Nucleus accumbens (tissue), 56 donors: ENCODE measurements at regions not wholly inside any gene's neighbourhood (a gene's known extent, or its start where the extent isn't known, plus 50 kb on each side); places are given as distances from the start of the nearest gene placed in this dataset.
"Not testable (repeated sequence)": the region's sequence is repeated elsewhere in the genome, so short reads cannot be mapped to it uniquely, and the experiment has no call there.

ENCODE experiments used
- DNase-seq, 56 donors: peaks; one replicate each; lab custom pipeline; 2025; lab: John Stamatoyannopoulos, UW

DNA sequence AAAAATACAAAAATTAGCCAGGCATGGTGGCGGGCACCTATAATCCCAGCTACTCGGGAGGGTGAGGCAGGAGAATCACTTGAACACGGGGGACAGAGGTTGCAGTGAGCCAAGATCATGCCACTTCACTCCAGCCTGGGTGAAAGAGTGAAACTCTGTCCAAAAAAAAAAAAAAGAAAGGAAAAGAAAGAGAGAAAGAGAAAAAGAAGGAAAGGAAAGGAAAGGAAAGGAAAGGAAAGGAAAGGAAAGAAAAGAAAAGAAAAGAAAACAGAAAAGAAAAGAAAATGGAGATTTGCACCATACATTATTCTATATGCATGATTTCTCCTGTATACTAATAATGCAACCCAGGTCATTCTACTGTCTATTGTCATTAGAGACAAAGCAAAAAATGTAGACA lies 421.5 kb downstream of the PCDH19 start:
- DNase-seq = not testable (repeated sequence)

DNA sequence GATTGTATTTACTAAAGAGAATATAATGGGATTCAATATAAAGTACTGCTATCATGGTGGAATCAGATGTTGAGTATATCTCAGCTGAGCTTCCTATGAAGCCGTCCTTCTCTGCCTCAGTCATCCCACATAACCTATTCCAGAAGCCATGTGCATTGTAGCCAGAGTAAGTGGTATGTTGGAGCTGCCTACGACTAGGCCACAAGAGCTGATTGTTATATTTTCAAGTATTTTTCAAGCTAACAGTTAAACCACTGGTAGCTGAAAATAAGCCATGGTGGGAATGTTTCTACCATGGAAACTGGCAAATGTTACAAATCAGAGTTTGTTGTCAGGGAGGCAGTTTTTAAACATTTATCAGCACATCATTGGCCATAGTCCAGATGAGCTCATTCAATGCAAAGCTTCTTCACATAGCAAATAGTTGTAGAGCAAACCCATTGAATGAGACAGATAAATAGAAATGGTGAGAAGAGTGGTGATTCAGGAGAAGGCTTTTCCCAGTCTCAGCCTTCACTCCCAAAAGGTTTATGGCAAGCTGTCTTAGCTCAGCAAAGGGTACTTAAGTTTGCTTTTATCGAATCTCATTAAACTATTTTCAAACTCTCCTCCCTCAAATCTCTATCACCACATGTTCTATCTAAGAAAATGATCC lies 436.4 kb downstream of the PCDH19 start:
- no peak for DNase-seq

DNA sequence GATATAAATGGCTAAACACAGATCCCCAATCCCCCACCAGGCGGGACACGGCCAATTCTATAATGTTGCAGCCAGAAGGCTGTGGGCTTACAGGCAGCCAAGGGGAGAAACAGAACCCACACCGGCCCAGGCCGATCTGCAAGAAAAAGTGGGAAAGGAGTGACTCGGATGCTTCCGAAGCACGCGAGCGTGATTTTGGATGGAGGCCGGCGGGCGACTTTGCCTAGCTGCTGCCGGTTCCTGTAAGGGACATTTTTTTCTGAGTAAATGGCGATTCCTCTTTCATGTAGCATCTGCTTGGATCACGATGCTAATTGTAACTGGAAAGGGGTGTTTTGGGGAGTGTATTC lies 470.2 kb downstream of the PCDH19 start:
- no peak for DNase-seq

- DNase-seq = not testable (repeated sequence)
Measured at GRCh38 chrX:99939206-99939882, 470.7 kb downstream of the PCDH19 start.

- no peak for DNase-seq
Measured at GRCh38 chrX:99938464-99938863, 471.6 kb downstream of the PCDH19 start.

DNA sequence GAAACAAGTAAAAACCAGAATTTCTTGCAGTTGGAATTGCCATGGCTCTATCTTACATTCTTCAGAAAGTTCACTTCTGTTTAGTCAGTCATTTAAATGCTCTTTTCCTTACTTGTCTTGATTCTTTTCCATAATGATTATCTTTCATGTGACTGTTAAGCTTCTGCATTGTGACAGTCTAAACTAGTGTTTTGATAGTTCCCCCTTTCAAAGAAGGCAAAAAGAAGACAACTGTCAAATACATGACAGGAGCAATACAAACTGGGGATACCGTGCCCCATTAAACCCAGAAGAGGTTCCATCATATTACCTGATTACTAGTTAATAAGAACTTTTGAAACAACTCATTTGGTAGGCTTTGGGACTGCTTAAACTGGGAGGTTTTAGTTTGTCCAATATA lies 476.2 kb downstream of the PCDH19 start:
- no peak for DNase-seq

DNA sequence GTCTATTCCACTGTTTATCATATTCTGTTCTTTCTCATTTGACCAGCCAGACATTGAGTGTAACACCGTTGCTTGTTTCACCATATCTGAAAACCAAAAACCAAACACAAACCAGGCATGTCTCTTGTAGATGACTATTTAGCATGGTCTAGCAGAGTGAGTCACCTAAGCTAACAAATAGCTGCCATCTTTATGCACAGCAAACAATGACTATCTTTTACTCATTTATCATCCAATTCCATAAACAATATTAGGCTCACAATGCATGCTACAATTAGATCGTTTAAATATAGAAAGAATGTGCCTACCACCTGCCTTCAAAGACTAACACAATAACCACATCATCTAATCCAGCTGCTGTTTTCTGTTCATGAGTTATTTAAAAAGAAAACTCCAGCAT lies 495.4 kb downstream of the PCDH19 start:
- no peak for DNase-seq

GRCh38 chrX:99913611-99914010 lies 496.5 kb downstream of the PCDH19 start:
- no peak for DNase-seq

DNA sequence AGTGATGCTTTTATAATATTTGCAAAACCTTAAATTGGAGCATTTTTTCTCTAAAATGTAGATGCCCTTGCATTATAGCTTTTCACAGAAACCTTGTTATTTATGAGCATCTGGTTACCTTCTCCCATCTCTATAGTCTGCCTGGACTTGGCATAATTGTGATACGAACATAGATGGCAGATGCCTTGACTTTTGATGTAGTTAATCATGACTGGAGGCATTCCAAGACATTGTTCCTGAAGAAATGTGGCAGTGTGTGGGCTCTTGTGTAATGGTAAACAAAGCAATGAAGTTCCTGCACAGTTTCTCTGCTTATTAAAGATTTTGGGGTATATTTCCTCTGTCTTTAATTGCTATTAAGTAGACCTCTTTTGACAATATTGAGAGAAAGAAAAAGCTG lies 500.1 kb downstream of the PCDH19 start:
- DNase-seq = no peak

- no peak for DNase-seq
Measured at GRCh38 chrX:99901091-99901490, 509.0 kb downstream of the PCDH19 start.

- DNase-seq = no peak
Measured at GRCh38 chrX:99887918-99888317, 522.2 kb downstream of the PCDH19 start.

DNA sequence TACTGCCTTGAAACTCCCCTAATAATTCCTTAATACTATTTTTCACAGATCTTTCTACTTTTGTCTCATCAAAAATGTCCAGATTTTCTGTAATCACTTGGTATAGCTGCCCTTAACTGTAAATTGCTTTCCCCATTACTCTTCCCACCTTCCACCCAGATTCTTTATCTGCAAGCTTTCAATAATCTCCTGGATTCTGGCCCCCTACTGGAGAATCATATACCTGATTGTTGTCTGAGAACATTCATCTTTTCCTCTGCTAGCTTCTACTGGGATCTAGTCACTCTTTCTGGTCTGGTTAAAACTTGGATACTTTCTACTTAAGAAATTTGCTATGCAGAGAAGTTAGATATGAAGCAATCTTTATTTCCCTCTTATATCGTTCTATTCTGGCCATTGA lies 552.6 kb downstream of the PCDH19 start:
- no peak for DNase-seq

GRCh38 chrX:99833821-99834220 lies 576.3 kb downstream of the PCDH19 start:
- no peak for DNase-seq

- DNase-seq = no peak
Measured at GRCh38 chrX:99820197-99820596, 589.9 kb downstream of the PCDH19 start.

- DNase-seq = no peak
Measured at GRCh38 chrX:99800016-99800415, 610.1 kb downstream of the PCDH19 start.

GRCh38 chrX:99798936-99799335 lies 611.1 kb downstream of the PCDH19 start:
- DNase-seq = no peak

DNA sequence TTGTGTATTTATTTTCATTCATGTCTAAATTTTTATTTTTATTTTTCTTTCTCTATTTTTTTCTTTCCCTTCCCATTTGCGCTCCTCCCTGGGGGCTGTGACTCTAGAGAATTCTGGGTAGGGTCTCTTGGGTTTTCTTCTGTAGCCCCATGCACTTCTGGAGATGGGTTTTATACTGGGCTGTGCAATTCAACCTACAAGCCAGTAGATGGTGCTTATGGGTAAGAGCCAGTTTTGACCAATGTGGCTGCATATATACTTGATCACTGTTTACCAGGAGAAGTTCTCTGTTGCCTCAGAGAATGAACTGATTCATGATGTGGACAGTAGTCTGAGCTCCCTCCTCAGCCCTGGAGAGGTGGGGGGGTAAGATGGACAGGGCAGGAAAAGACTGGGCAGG lies 614.6 kb downstream of the PCDH19 start:
- no peak for DNase-seq

DNA sequence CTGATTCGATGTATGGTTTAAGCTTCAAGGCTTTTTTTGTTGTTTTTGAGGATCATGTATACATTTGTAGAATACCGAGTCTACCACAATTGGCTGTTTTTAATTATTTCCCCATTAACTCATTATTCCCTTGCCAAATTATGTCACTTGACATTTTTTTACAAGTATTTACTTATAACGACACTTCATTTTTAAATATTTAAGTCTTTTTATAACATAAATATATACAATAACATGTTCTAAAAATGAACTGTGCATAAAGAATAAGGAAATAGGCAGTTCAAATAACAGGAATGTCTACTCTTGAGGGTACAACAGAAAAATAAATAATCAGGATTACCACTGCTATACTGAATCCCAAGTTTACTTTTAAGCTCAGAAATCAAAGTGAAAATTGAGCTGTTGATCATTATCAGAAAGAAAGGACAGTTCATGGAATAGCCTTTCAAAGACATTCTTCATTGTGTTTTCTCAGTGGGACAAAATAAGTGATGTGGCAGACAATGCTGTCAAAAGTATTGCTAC lies 627.5 kb downstream of the PCDH19 start:
- no peak for DNase-seq

GRCh38 chrX:99777912-99778311 lies 632.2 kb downstream of the PCDH19 start:
- no peak for DNase-seq

DNA sequence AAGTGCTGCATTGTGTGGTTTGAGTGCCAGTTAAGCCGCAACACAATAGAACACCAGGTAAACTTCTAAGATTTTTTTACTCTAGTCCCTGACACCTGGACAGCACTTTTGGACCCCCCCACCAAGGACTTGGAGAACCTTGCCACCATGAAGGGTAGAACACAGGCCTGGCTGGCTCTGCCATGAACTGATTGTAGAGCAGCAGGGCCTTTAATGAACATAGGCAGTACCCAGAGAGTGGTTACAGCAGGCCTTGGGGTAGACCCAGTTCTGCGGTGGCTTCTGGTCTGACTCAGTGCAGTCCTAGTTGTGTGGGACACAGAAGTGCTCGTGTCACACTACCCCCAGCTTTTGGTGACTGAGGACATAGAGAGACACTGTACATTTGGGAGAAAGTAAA lies 648.3 kb downstream of the PCDH19 start:
- no peak for DNase-seq

DNA sequence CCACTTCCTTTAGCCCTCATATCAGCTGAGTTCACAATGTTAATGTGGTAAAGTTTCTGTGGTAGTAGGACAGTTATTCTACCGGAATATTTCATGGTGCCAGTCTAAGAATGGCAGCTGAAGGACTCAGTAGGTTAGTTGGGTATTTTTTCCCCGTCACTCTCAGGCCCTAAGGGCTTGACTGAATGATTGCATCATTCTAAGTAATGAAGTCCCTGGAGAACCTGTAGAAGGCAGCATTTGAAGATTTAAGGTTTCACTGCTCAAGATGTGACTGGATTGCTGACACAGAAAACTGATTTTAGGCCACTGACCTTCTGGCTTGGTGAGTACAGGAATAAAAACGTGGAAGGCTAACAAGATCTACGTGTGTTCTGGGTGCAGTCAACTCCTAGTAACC lies 657.3 kb downstream of the PCDH19 start:
- no peak for DNase-seq

DNA sequence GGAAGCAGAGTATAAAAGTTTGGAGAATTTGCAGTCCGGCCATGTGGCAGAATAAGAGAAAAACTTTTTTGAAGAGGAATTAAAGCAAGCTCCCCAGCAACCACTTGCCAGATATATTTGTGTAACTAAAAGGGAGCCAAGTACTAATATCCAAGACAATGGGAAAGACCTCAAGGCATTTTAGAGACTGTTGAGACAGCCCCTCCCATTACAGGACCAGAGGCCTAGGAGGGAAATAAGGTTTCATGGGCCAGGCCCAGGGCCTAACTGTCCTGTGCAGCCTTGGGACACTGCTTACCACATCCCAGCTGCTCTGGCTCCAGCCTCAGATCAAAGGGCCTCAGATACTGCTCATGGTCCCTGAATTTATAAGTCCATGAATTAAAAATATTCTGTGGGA lies 659.4 kb downstream of the PCDH19 start:
- DNase-seq = no peak
